Left forelimb (tissue), 1 donor: ENCODE measurements at regions not wholly inside any gene's neighbourhood (a gene's known extent, or its start where the extent isn't known, plus 50 kb on each side); places are given as distances from the start of the nearest gene placed in this dataset.
"Not testable (repeated sequence)": the region's sequence is repeated elsewhere in the genome, so short reads cannot be mapped to it uniquely, and the experiment has no call there.

Source experiments
- DNase-seq: peaks from one replicate; pipeline ENCODE4 v3.0.0-alpha.2; 2018; ENCODE audit warnings: low spot score

DNA sequence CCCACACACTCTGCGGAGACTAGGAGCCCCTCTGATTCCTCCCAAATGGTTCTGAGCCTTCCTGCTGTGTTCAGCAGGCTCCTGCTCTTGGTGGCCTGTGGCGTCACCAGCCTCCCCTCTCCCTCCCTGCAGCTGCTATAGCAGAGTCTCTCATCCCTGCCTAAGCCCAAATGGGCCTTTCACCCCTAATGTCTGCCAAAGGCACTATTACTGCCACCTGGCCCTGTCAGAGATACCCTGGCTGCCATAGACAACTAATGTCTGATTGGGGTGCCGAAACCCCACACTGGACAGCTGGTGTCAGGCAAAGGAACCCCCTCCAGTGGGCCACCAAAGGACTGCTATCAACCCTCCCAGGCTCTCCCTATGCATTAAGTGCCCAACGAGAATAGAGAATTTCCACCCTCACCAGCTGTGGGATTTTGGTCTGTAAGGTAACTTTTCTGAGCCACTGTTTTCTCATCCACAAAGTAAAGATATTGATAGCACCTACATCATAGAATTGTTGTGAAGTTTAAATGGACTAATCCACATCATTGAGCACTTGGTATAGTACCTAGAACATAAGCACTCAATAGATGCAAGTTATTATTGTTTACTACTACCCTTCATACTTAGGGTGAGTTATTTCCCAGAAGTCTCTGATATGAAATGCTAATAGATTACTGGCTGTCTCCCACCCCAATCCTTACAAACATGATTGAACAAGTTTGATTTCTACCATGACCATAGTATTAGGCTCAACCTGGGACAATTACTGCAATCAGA is 421.3 kb downstream of the MID1IP1 start:
- DNase-seq = no peak

DNA sequence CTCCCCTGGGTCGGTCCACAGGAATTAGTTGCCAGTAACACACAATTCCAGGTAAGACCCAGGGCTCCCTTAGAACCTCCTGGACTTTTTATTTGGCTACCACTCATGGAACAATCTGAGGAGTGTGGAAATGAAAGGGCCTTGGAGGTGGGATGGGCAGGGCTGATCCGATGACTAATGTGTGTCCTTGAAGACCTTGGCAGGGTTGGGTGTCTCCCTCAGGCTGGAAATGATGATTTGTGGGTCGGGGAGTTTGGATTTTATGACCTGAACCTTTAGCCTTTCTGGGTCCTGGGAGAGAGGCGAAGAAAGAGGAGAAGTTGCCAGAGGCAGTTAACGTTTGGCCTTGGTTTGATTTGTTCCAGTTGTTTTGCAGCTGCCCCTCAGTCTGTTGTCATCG is 425.0 kb downstream of the MID1IP1 start:
- DNase-seq = no peak

DNA sequence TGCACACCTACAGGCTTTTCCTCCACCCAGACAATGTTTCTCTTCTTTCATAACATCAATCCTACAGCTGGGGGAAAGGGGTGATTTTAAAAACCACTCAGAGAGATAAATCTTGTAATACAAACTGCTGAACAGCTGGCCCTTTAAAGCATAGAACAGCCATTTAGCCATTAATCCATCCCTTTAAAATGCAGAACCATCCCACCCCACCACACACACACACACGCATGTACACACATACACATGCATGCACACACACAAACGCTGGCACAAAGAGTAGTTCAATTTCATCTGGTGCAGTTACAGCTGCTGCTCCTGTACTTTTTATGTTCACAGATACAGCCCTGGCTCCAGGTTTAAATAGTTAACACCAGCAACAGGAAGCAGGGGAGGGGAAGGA is 426.1 kb downstream of the MID1IP1 start:
- DNase-seq = no peak

DNA sequence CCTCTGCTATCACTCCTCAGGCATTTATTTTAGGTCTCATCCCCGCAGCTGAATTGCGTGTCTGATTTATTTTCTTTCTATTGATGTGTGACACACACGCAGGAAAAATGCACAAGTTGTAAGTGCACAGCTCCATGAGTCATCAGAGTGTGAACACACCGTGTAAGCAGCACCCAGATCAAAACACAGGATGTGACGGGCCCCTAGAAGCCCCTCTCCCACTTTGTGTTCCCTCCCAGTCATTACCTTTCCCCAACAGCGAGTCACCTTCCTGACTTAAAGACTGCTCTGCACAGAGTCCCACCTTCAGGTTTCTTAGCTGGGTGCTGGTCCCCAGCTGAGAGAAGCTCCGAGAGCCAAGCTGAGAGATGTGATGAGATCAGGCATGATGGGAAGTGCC is 436.7 kb downstream of the MID1IP1 start:
- no peak for DNase-seq

DNA sequence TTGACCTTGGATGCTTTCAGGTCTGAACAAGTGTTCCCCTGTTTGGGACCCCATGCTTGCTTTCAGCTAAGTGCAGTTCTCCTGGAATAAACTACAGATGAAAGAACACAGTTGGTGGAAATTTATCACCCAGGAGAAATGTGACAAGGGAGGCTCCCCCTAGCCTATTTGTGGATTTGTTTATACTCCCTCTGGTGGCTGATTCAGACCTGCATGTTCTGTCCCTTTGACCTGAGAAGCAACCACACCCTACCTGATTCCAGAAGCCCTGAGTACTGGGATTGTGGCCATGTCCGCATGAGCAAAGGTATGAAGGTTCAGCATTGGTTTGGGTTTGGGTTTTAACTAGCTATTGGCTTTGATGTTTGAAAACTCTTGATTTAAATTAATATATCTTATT is 440.9 kb downstream of the MID1IP1 start:
- no peak for DNase-seq

DNA sequence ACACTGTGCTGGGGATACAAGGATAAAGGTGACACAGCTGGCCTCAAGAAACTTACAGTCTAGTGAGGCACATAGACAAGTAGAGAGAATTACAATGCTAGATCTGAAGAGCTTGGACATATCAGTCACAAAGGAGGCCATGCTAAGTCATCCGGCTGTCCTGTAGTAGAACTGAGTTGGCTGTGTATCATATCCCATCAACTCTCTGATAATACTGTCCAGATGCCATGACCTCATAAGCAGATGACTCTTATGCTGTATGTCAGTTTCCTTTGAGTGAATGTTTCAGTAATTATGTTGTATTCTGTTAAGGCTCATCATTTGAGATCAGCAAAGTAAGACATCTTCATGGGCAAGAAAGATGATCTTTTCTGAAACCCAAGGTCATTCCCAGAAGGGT is 442.9 kb downstream of the MID1IP1 start:
- no peak for DNase-seq

DNA sequence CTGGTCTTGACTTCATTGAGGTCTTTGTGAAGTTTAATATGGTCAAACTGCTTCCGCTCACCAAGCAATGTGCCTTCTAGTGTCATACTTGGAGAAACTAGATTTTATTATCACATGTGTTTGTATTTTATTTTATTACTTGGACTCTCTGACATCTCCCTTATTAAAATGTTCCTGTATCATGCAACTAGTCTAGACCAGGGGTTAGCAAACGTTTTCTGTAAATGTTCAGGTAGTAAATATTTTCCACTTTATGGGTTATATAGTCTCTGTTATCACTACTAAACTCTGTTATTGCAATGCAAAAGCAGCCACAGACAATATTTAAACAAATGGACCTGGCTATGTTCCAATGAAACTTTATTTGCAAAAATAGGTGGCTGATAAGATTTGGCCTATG is 443.8 kb downstream of the MID1IP1 start:
- DNase-seq = no peak

DNA sequence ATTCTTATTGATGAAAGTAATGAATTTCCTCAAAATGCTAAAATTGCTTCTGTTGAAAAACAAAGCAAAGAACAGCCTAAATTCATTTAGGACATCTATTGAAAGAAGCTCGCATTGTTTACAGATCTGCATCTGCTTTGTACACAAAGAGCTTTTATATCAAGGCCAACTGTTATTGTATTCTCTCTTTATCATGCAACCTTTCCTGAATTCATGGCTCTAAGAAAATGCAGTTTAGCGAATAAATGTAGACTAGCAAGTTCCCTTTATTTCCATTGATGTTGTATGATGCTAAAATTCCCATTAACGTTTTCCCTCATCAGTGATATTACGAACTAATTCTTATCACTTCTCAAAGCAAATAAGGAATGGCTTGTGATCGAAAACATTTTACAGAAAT is 446.3 kb downstream of the MID1IP1 start:
- no peak for DNase-seq

DNA sequence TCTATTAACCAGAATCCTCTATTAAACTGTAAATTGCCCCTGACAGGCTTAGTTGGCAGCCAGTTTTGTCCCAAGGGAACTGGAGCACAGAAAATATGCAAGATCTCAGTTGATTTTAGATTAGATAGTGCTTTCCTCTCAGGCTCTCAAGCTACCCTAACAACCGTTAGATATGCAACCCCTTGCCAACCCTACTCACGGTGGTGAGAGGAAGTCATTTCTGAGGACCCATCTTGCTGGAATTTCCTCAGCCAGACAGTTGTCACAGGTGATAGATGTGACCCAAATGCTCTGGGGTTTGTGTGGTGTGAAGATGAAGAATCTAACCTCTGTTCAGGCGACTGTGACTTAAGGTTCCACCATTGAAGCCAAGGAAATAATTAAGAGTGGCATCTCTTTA is 447.1 kb downstream of the MID1IP1 start:
- no peak for DNase-seq

DNA sequence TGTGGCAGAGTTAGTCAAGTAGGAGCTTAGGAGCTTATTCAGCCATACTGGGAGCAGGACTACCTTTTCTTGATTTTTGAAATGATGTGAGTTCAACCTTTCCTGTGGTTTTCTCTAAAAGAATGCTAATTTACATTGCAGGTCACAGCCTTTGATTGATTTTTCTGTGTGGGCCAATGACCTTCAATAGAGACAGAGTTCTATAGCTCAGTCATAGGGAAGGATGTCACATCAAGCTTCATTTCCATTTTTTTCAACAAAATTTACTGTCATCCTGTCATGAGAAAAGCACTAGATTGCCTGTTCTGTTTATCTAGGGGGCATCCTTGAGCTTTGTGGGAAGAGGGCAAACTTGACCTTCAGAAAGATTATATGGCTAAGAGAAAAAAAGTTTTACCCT is 448.7 kb downstream of the MID1IP1 start:
- no peak for DNase-seq

DNA sequence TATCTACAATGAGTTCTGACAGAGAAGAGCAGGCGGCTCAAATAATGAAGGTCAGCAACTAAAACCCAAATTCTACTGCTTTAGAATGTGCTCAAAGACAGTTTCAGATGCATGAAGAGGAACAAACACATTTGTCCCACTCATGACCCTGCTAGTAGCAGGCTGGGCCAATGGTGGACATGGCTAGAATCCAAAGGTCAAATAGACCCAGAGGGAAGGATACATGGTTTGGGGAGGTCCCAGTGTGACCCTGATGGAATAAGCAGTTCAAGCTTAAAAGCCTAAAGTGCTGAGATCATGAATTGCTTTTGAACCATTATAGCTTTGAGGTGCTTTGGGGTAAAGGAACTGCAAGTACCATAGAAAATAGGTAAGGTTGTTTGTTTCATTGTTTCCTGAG is 450.7 kb downstream of the MID1IP1 start:
- DNase-seq = no peak

DNA sequence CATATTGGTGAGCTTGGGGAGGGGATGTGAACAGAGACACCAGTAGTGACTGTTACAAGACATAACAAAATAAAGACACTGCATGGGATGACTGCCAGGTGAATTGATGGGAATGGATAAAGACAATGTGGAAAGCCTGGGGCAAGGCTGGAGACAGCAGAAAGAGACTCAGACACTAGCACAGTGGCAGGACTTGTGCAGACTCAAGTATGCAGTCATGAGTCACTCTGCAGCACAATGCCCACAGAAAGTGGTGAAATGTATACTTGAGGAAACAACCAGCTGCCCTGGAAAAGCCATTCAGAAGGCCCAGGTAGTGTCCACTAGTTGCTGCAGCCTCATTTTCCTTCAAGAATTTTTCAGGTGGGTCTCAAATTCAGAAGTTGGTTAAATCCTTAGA is 452.3 kb downstream of the MID1IP1 start:
- DNase-seq = no peak

DNA sequence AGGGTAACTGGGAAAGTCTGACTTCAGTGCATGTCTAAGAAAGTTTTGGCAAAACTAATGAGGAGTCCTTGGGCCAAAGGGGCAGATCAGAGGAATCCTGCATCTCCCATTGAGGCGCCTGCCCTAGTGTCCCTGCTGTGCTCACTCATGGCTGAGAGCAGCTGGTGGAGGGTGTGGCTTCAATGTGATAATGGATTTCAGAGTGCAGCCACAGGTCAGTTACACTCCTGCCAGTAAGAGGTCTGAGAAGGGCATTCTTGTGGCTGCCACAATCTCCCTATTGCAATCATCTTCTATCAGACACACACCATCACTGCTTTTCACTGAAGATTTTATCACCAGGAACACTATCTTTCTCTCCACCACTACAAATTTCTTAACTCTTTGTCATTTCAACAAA is 457.1 kb downstream of the MID1IP1 start:
- no peak for DNase-seq

DNA sequence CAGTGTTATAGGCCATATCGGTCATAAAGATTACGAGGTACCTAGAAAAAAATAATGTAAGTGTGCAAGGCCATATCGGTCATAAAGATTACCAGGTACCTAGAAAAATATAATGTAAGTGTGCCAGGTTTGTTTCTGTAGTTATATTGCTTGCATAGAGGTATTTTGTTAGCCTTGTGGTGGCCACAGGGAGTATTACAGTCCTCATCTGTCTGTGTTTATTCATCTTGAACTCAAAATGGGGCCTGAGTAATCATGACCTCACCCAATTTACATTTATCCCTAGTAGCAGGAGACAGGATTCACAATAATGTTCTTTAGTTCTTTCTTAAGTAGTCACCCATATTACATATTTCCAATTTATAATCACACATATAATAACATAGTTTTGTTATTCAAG is 459.7 kb downstream of the MID1IP1 start:
- DNase-seq = no peak

DNA sequence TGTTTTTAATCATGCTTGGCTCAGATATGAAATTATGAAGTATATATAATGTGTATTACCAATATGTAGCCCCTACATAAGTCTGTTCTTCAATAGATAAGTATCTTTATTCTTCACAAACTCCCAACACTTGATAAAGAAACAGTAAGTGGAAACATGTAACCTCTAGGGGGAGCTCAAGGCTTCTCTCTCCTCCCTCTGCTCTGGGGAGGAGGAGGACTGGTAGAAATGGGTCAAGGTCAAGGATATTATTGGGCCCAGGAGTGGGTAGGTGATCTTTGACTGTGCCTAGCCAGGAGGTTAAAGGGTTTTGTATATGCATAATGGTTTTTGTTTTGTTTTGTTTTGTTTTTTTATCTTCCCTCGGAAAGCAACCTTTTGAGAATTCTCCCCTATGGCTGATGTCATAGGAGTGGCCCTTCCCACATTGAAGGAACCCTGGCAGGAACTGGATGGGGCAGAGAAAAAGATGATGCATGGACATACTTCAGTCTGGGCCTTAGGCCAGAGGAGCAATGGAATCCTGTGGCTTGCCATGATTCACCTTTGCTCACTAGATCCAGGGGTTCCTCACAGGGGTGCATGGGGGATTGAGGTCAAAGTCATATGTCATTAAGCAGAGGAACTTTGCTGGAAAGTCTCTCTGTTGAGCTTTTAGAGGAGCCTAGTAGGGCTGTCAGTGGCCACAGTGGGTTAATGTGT is 460.3 kb downstream of the MID1IP1 start:
- DNase-seq = no peak

DNA sequence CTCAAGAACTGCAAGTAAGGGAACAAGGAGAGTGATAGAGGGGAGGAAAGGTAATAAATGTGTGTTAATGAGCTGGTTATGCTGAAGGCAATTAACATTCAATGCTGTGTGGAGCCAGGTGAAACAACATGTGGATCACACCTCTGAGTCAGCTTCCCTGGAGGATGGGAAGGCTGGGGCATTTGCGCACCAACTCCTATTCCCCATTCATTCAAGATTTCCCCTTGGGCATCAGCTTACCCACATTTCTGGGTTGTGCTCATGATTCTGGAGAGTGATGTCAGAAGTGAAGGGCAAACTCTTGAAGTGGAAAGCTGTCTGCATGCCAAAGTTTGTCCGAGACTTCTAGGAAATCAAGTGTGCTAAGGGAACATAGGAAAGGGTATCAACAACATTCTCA is 461.4 kb downstream of the MID1IP1 start:
- no peak for DNase-seq

DNA sequence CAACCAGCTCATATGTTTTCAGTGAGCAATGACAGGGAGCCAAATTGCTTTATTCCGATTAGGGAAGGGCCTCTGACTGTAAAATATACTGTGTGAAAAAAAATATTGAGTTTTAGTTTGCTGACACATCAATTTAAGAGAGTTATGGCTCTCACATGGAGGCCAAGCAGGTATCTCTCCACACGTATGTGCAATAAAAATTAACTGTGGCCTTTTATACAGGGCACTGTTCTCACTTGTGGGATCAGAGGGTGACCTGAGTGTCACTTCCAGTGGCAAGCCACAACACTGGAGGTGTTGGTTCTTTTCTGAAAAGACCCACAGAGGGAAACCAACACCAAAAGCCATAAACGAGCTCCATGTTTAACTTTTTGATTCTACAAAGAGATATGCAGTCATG is 462.8 kb downstream of the MID1IP1 start:
- no peak for DNase-seq

DNA sequence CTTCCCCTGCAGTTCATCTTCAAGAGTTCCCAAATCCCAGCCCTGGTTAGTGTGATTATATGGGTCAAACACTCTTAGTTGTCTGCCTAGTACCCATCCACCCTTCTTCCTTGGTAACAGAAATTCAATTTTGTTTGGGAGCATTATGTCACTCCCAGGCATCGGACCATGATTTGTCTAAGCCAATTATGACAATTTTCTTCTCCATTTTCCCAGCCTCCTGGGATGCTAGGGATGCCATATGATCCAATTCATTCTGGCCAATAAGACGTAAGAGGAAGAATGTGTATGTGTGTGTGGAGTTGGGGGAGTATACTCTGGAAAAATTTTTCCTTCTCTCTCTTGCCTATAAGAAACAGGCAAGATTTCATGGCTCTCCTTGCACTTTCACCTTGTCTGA is 465.9 kb downstream of the MID1IP1 start:
- no peak for DNase-seq

DNA sequence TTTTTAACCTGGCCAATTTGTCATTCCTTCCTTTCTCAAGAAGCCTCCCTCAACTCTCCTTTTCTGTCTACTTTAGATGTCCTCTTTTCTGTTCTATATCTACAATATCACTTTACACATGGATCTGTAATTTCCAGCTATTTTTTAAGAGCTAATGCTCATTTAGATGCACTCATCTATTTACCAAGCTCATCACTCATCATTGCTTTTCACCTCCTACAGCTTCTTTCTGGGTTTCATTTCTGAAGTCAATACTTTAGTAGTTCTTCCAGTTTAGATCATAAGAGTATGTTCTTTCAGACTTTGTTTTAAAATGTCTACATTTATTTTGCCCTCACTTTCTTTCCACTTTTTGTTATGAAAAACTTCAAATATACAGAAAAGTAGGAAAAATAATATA is 466.9 kb downstream of the MID1IP1 start:
- no peak for DNase-seq

DNA sequence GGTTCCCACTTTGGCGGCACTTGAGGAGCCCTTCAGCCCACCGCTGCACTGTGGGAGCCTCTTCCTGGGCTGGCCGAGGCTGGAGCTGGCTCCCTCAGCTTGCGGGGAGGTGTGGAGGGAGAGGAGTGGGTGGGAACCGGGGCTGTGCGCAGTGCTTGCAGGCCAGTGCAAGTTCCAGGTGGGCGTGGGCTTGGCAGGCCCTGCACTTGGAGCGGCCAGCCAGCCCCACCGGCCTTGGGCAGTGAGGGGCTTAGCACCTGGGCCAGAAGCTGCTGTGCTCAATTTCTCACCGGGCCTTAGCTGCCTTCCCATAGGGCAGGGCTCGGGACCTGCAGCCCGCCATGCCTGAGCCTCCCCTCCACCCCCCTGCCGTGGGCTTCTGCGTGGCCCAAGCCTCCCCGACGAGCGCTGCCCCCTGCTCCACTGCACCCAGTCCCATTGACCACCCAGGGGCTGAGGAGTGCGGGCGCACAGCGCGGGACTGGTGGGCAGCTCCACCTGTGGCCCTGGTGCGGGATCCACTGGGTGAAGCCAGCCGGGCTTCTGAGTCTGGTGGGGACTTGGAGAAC is 474.3 kb downstream of the MID1IP1 start:
- DNase-seq = no peak

DNA sequence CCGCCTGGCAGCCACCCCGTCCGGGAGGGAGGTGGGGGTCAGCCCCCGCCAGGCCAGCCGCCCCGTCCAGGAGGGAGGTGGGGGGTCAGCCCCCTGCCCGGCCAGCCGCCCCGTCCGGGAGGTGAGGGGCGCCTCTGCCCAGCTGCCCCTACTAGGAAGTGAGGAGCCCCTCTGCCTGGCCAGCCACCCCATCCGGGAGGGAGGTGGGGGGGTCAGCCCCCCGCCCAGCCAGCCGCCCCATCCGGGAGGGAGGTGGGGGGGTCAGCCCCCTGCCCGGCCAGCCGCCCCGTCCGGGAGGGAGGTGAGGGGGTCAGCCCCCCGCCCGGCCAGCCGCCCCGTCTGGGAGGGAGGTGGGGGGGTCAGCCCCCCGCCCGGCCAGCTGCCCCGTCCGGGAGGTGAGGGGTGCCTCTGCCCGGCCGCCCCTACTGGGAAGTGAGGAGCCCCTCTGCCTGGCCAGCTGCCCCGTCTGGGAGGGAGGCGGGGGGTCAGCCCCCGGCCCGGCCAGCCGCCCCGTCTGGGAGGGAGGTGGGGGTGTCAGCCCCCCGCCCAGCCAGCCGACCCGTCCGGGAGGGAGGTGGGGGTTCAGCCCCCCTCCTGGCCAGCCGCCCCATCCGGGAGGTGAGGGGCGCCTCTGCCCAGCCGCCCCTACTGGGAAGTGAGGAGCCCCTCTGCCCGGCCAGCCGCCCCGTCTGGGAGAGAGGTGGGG is 476.6 kb downstream of the MID1IP1 start:
- DNase-seq = not testable (repeated sequence)

DNA sequence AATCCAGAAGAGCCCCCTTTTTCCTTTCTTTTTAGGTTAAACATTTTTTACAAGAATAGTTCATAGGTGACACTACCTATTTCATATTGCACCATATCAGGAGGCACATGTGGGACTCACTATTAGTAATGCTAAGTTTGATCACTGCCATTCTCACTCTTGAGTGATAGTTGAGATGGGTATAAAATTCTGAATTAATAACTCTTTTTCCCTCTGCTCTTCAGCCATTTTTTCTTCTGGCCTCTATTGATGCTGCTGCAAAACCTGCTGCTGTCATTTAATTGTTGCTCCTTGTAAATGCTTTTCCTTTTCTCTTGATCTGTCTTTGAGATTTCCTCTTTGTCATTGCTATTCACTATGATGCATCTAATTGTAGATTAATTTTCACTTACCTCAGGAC is 482.0 kb downstream of the MID1IP1 start:
- no peak for DNase-seq

DNA sequence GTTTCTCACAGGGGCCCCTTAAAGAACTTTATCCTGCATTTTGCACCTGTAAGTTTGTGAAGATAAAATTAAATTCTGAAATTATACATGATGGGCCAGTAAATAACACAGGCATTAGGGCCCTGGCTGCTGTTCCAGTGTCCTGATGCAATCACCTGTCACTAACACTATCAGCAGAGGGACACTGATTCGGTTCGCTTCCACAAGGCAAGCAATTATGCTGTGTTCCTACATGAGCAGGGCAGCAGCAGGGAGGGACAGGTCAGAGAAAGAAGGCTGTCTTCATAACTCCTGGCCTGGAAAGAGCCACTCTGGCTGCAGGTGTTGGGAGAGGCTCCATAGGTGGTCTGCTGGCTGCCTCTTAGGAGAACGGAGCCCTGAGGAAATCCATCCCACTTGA is 487.3 kb downstream of the MID1IP1 start:
- DNase-seq = no peak
